ENCODE measurements at regions not wholly inside any gene's neighbourhood (a gene's known extent, or its start where the extent isn't known, plus 50 kb on each side); places are given as distances from the start of the nearest gene placed in this dataset.
"Not testable (repeated sequence)": the region's sequence is repeated elsewhere in the genome, so short reads cannot be mapped to it uniquely, and the experiment has no call there.

DNA sequence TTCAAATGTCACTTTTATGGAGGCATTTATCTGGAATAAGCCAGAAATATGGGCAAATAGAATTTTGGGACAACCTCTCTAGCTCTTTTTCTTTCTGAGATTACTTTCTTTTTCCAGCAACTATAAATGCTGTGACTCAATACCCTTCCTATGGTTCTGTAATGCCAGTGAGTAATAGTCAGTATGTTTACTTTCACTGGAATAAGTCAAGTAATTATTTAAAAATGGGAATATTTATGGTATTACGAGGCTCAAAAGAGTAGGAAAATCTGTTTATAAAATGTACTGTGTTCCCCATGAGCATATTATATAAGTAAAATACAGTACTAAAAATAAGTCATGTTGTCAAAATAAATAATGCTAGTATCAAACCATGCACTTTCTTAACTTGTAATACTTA is 750.5 kb downstream of the LUZP2 start:
- H3K27ac ChIP-seq: no peak overlapping the region
- no peaks in the 10 kb centered on the region for H3K4me1 ChIP-seq (replicated peaks)
- no peak overlapping the region for H3K4me3 ChIP-seq
- H3K9me3 ChIP-seq (replicated peaks): peaks cover 5% of the 10 kb centered on the region
- no peak for DNase-seq (ENCODE audit: low read depth in 1 of 2, low spot score in 2 of 2)
- H3K27me3 ChIP-seq (replicated peaks): no peaks in the 10 kb centered on the region
- no peaks in the 10 kb centered on the region for H3K36me3 ChIP-seq

DNA sequence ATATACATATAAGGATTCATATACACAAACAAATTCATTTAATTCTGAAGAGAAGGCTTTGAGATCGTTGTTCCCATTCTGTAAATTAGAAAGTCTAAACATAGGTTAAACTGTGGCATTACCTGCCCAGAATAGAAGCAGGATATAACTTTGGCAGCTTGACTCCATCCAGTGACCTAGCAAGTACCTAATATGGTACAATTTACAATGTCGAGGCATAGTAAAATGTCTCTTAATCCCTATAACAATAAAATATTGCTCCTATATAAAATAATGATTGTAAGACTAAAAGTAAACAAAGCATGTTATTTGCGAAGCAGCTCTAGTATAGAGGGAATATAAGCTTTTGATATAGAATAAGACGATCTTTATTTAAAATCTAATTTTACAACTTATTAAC is 756.0 kb downstream of the LUZP2 start:
- Histone ChIP-seq H3K36me3 (no peaks in the 10 kb centered on the region), H3K9me3 (replicated peaks) (peaks cover 4% of the 10 kb centered on the region; the same call in 1 of the 2 replicates)
- no peak for DNase-seq (ENCODE audit: low read depth in 1 of 2, low spot score in 2 of 2)

GRCh38 chr11:25263861-25264260 is 767.0 kb downstream of the LUZP2 start:
- not testable (repeated sequence) for H3K4me1 ChIP-seq (replicated peaks); H3K4me3 ChIP-seq; H3K27me3 ChIP-seq (replicated peaks); DNase-seq (ENCODE audit: low read depth in 1 of 2, low spot score in 2 of 2); H3K27ac ChIP-seq; H3K36me3 ChIP-seq; H3K9me3 ChIP-seq (replicated peaks)

More for the DNA sequence above, 756.0 kb downstream of the LUZP2 start:
- Histone ChIP-seq H3K4me3 (no peak overlapping the region), H3K4me1 (replicated peaks) (no peaks in the 10 kb centered on the region), H3K27me3 (replicated peaks) (no peaks in the 10 kb centered on the region), H3K27ac (no peak overlapping the region)

GRCh38 chr11:25271301-25271700 is 774.4 kb downstream of the LUZP2 start:
- no peak overlapping the region for H3K27ac ChIP-seq
- no peaks in the 10 kb centered on the region for H3K27me3 ChIP-seq (replicated peaks)
- no peaks in the 10 kb centered on the region for H3K36me3 ChIP-seq
- no peaks in the 10 kb centered on the region for H3K4me1 ChIP-seq (replicated peaks)
- no peaks in the 10 kb centered on the region for H3K9me3 ChIP-seq (replicated peaks)
- no peak overlapping the region for H3K4me3 ChIP-seq
- DNase-seq (ENCODE audit: low read depth in 1 of 2, low spot score in 2 of 2): no peak

- no peak for DNase-seq (ENCODE audit: low read depth in 1 of 2, low spot score in 2 of 2)
- no peaks in the 10 kb centered on the region for H3K4me1 ChIP-seq (replicated peaks)
- no peaks in the 10 kb centered on the region for H3K36me3 ChIP-seq
- H3K27me3 ChIP-seq (replicated peaks): no peaks in the 10 kb centered on the region
- no peak overlapping the region for H3K27ac ChIP-seq
- no peak overlapping the region for H3K4me3 ChIP-seq
- no peaks in the 10 kb centered on the region for H3K9me3 ChIP-seq (replicated peaks)
These were observed 775.4 kb downstream of the LUZP2 start for GRCh38 chr11:25272214-25272613.

- not testable (repeated sequence) for H3K4me3 ChIP-seq; H3K27me3 ChIP-seq (replicated peaks); H3K36me3 ChIP-seq; H3K27ac ChIP-seq; DNase-seq (ENCODE audit: low read depth in 1 of 2, low spot score in 2 of 2); H3K9me3 ChIP-seq (replicated peaks); H3K4me1 ChIP-seq (replicated peaks)
These were observed 784.0 kb downstream of the LUZP2 start for GRCh38 chr11:25280821-25281220.

GRCh38 chr11:25293166-25293565 is 796.3 kb downstream of the LUZP2 start:
- no peak for DNase-seq (ENCODE audit: low read depth in 1 of 2, low spot score in 2 of 2)
- H3K4me1 ChIP-seq (replicated peaks): no peaks in the 10 kb centered on the region
- H3K36me3 ChIP-seq: no peaks in the 10 kb centered on the region
- H3K9me3 ChIP-seq (replicated peaks): no peaks in the 10 kb centered on the region
- no peak overlapping the region for H3K4me3 ChIP-seq
- H3K27me3 ChIP-seq (replicated peaks): no peaks in the 10 kb centered on the region
- no peak overlapping the region for H3K27ac ChIP-seq

- Histone ChIP-seq H3K4me3 (no peak overlapping the region), H3K27me3 (replicated peaks) (no peaks in the 10 kb centered on the region), H3K36me3 (no peaks in the 10 kb centered on the region), H3K4me1 (replicated peaks) (no peaks in the 10 kb centered on the region), H3K27ac (no peak overlapping the region), H3K9me3 (replicated peaks) (no peaks in the 10 kb centered on the region)
- no peak for DNase-seq (ENCODE audit: low read depth in 1 of 2, low spot score in 2 of 2)
These were observed 801.6 kb downstream of the LUZP2 start for GRCh38 chr11:25298450-25298849.

DNA sequence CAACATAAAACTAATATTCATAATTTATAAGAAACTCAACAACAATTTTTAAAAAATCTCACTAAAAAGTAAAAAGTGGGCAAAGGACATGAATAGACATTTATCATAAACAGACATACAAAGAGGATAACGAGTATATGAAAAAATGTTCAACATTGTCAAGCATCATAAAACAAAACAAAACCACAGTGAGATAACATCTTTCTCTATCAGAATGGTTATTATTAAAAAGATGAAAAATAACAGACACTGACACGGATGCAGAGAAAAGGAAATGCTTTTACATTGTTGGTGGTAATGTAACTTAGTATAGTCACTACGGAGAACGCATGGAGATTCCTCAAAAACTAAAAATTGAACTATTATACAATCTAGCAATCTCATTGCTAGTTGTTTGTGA is 813.0 kb downstream of the LUZP2 start:
- H3K27ac ChIP-seq: no peak overlapping the region
- H3K36me3 ChIP-seq: no peaks in the 10 kb centered on the region
- no peak for DNase-seq (ENCODE audit: low read depth in 1 of 2, low spot score in 2 of 2)
- H3K4me3 ChIP-seq: no peak overlapping the region
- H3K9me3 ChIP-seq (replicated peaks): no peaks in the 10 kb centered on the region
- H3K27me3 ChIP-seq (replicated peaks): no peaks in the 10 kb centered on the region
- no peaks in the 10 kb centered on the region for H3K4me1 ChIP-seq (replicated peaks)

- Histone ChIP-seq H3K36me3 (no peaks in the 10 kb centered on the region), H3K4me1 (replicated peaks) (no peaks in the 10 kb centered on the region), H3K27ac (no peak overlapping the region), H3K9me3 (replicated peaks) (no peaks in the 10 kb centered on the region; the same call in 1 of the 2 replicates), H3K4me3 (no peak overlapping the region), H3K27me3 (replicated peaks) (no peaks in the 10 kb centered on the region)
- no peak for DNase-seq (ENCODE audit: low read depth in 1 of 2, low spot score in 2 of 2)
These were observed 820.4 kb downstream of the LUZP2 start for GRCh38 chr11:25317216-25317615.

DNA sequence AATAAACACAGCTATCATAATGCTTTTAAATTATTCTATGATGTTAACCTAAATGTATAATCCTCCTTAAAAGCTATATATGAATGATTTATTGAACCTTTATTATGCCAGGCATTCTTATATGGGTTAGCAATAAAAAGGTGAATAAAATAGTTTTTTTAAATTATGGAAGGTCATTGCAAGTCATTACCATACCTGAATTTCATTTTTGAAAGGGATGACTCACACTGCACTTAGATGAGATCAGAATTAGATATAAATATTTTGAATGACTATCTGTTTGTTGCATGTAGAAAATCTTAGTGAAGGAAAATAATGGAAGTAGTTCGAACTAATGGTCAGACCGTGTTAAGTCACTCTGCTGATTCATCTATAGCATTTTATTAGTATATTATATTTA is 822.3 kb downstream of the LUZP2 start:
- no peak overlapping the region for H3K27ac ChIP-seq
- no peaks in the 10 kb centered on the region for H3K36me3 ChIP-seq

DNA sequence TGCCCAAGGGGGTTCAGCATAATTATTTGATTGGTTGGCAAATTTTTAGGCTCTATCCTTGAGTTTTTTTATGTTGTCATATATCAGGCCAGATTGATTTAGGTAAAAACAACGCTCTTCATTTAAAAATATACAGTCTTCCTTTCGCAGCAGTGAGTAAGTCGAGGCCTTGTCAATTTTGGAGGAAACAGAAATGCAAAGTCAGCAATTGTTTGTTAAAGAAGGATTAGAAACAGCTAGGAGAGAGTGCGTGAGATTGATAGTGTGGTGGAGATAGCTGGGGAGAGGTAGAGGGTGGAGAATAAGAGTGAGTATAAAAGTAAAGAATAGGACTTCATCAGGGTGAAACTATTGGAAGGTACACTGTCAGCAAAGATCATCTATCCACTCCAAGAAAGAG is 830.8 kb downstream of the LUZP2 start:
- Histone ChIP-seq H3K27me3 (replicated peaks) (no peaks in the 10 kb centered on the region), H3K9me3 (replicated peaks) (no peaks in the 10 kb centered on the region; the same call in 1 of the 2 replicates), H3K4me3 (no peak overlapping the region), H3K36me3 (no peaks in the 10 kb centered on the region), H3K27ac (no peak overlapping the region), H3K4me1 (replicated peaks) (no peaks in the 10 kb centered on the region)
- no peak for DNase-seq (ENCODE audit: low read depth in 1 of 2, low spot score in 2 of 2)

More for the DNA sequence above, 822.3 kb downstream of the LUZP2 start:
- H3K9me3 ChIP-seq (replicated peaks): no peaks in the 10 kb centered on the region; the same call in 1 of the 2 replicates
- H3K4me3 ChIP-seq: no peak overlapping the region
- no peaks in the 10 kb centered on the region for H3K27me3 ChIP-seq (replicated peaks)
- no peak for DNase-seq (ENCODE audit: low read depth in 1 of 2, low spot score in 2 of 2)
- H3K4me1 ChIP-seq (replicated peaks): no peaks in the 10 kb centered on the region

- H3K9me3 ChIP-seq (replicated peaks): 0 out of 2 replicates have a peak, but pooled peaks cover 2% of the 10 kb centered on the region
- H3K36me3 ChIP-seq: no peaks in the 10 kb centered on the region
- H3K4me1 ChIP-seq (replicated peaks): no peaks in the 10 kb centered on the region
- H3K4me3 ChIP-seq: no peak overlapping the region
- no peaks in the 10 kb centered on the region for H3K27me3 ChIP-seq (replicated peaks)
- no peak overlapping the region for H3K27ac ChIP-seq
- no peak for DNase-seq (ENCODE audit: low read depth in 1 of 2, low spot score in 2 of 2)
These were observed 842.4 kb downstream of the LUZP2 start for GRCh38 chr11:25339281-25339680.

DNA sequence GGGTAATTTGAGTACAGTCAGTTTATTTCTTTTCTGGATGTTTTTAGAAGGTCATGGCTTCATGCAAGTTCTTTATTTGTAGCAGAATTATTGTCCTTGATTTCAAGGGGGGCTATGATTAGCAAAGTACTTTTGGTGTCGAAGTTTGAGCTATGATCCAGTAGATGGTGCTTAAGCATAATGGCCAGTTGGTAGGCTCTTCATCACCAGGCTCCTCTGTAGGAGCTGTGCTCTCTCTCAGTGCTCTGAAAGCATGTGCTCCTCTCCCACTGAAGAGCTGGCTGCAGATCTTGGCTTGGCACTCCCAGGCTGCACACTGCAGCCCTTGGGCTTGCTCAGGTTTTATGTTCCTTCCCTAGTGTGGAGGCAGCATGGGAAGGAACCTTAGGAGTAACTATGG is 852.7 kb downstream of the LUZP2 start:
- Histone ChIP-seq H3K4me1 (replicated peaks) (no peaks in the 10 kb centered on the region), H3K27ac (no peak overlapping the region), H3K4me3 (no peak overlapping the region), H3K36me3 (no peaks in the 10 kb centered on the region), H3K27me3 (replicated peaks) (no peaks in the 10 kb centered on the region), H3K9me3 (replicated peaks) (peaks cover 6% of the 10 kb centered on the region; the same call in 1 of the 2 replicates)
- DNase-seq (ENCODE audit: low read depth in 1 of 2, low spot score in 2 of 2): no peak

All from SJSA1 (cell line).